IMR-90 (cell line): ENCODE measurements at regions not wholly inside any gene's neighbourhood (a gene's known extent, or its start where the extent isn't known, plus 50 kb on each side); places are given as distances from the start of the nearest gene placed in this dataset.

Experiments used
- ATAC-seq: fragments of 200-7000 bp; cut with Tn5 transposase; 2 replicates; pipeline ENCODE4 v1.9.1; 2020; ENCODE audit warnings: low read depth, mild to moderate bottlenecking, moderate library complexity
- BruUV-seq: library from RNA; stranded (reverse); fragments of 400-500 nt; replicated peaks from 2 replicates; lab custom pipeline; 2021; lab: Mats Ljungman, UMichigan
- CTCF ChIA-PET: fragments of 300-600 bp; formaldehyde crosslinking; extraction: SDS; loops from one replicate; lab custom pipeline; 2021; ENCODE audit warnings: antibody characterized with exemption; lab: Yijun Ruan, JAX
- POLR2A ChIA-PET: fragments of 300-600 bp; sonication (Branson Sonifier 250); formaldehyde crosslinking; loops from one replicate; lab custom pipeline; 2022; ENCODE audit warnings: antibody characterized with exemption; ENCODE audit not compliant: unreplicated experiment; lab: Charles Lee
- DNase-seq: peaks from one replicate; pipeline ENCODE4 v3.0.0; 2013
- H2AFZ ChIP-seq: replicated peaks from 2 replicates; pipeline ENCODE3; 2013; ENCODE audit warnings: low read length, mild to moderate bottlenecking; ENCODE audit not compliant: poor library complexity
- H2AK5ac ChIP-seq: 2 replicates; pipeline ENCODE4 v1.6.1; 2013; ENCODE audit warnings: low read depth, low read length, inconsistent platforms
- H2AK9ac ChIP-seq: replicated peaks from 2 replicates; pipeline ENCODE3; 2013; ENCODE audit warnings: mild to moderate bottlenecking, low read depth, low read length, moderate library complexity; ENCODE audit not compliant: poor library complexity
- H2BK120ac ChIP-seq: 2 replicates; pipeline ENCODE4 v1.6.1; 2013; ENCODE audit warnings: low read depth, low read length, inconsistent platforms
- H2BK15ac ChIP-seq: 3 replicates; pipeline ENCODE4 v1.6.1; 2013; ENCODE audit warnings: low read depth, low read length, inconsistent platforms
- H2BK20ac ChIP-seq: 2 replicates; pipeline ENCODE4 v1.6.1; 2013; ENCODE audit warnings: low read depth, mild to moderate bottlenecking, inconsistent platforms, low read length, moderate library complexity
- H2BK5ac ChIP-seq: 2 replicates; pipeline ENCODE4 v1.6.1; 2013; ENCODE audit warnings: mild to moderate bottlenecking, low read depth, low read length, inconsistent platforms; ENCODE audit not compliant: poor library complexity, severe bottlenecking
- H3K14ac ChIP-seq: replicated peaks from 2 replicates; pipeline ENCODE4 v1.6.1; 2013; ENCODE audit warnings: low read depth, low read length, inconsistent platforms
- H3K18ac ChIP-seq: 2 replicates; pipeline ENCODE4 v1.6.1; 2013; ENCODE audit warnings: low read depth, low read length, control low read depth
- H3K23ac ChIP-seq: 2 replicates; pipeline ENCODE4 v1.6.1; 2013; ENCODE audit warnings: low read depth, low read length, inconsistent platforms
- H3K27ac ChIP-seq: 2 replicates; pipeline ENCODE4 v1.5.1; 2013; ENCODE audit warnings: mild to moderate bottlenecking, control low read depth, low read length; ENCODE audit not compliant: insufficient read depth
- H3K27me3 ChIP-seq: 2 replicates; pipeline ENCODE4 v1.6.1; 2013; ENCODE audit warnings: low read length; ENCODE audit not compliant: control insufficient read depth, insufficient read depth
- H3K36me3 ChIP-seq: 2 replicates; pipeline ENCODE4 v1.6.1; 2013; ENCODE audit warnings: low read length, mixed read lengths; ENCODE audit not compliant: control insufficient read depth, insufficient read depth
- H3K4ac ChIP-seq: 2 replicates; pipeline ENCODE4 v1.6.1; 2013; ENCODE audit warnings: low read depth, low read length, inconsistent platforms
- H3K4me1 ChIP-seq: 2 replicates; pipeline ENCODE4 v1.6.1; 2013; ENCODE audit warnings: low read length, mixed read lengths; ENCODE audit not compliant: control insufficient read depth, insufficient read depth
- H3K4me2 ChIP-seq: 2 replicates; pipeline ENCODE4 v1.6.1; 2013; ENCODE audit warnings: low read depth, mild to moderate bottlenecking, control low read depth, low read length, moderate library complexity
- H3K4me3 ChIP-seq: 2 replicates; pipeline ENCODE4 v1.5.1; 2013; ENCODE audit warnings: low read depth, mild to moderate bottlenecking, control low read depth, low read length, moderate library complexity; ENCODE audit not compliant: insufficient read depth
- H3K56ac ChIP-seq: 2 replicates; pipeline ENCODE4 v1.6.1; 2013; ENCODE audit warnings: low read length, inconsistent platforms; ENCODE audit not compliant: insufficient read depth; ENCODE audit errors: extremely low read depth
- H3K79me1 ChIP-seq, 2 experiments: 2 replicates each; pipeline ENCODE4 v1.6.1; 2013; ENCODE audit warnings: low read length in 2 of 2, inconsistent platforms in 1 of 2, low read depth in 1 of 2
- H3K9ac ChIP-seq: 2 replicates; pipeline ENCODE4 v1.6.1; 2013; ENCODE audit warnings: low read depth, low read length, control low read depth
- H3K9me1 ChIP-seq: 2 replicates; pipeline ENCODE4 v1.6.1; 2013; ENCODE audit warnings: low read length, inconsistent platforms; ENCODE audit not compliant: insufficient read depth
- H3K9me3 ChIP-seq: 2 replicates; pipeline ENCODE4 v1.6.1; 2013; ENCODE audit warnings: low read length; ENCODE audit not compliant: control insufficient read depth, insufficient read depth
- H4K20me1 ChIP-seq: 2 replicates; pipeline ENCODE4 v1.6.1; 2013; ENCODE audit warnings: low read length, inconsistent platforms; ENCODE audit not compliant: insufficient read depth
- H4K5ac ChIP-seq: 2 replicates; pipeline ENCODE4 v1.6.1; 2013; ENCODE audit warnings: mild to moderate bottlenecking, low read depth, low read length, control low read depth
- H4K8ac ChIP-seq, 2 experiments: 2 replicates each; pipeline ENCODE4 v1.6.1; 2013; ENCODE audit warnings: low read depth in 2 of 2, low read length in 2 of 2, control low read depth in 1 of 2, inconsistent platforms in 1 of 2
- H4K91ac ChIP-seq: 2 replicates; pipeline ENCODE4 v1.6.1; 2013; ENCODE audit warnings: low read depth, low read length, inconsistent platforms; ENCODE audit not compliant: insufficient read depth
- BHLHE40 ChIP-seq: fragments of 150-350 bp; IDR thresholded peaks from 2 replicates; pipeline ENCODE4 v1.6.1; 2016; ENCODE audit warnings: mild to moderate bottlenecking, low read depth, low read length
- CEBPB ChIP-seq: IDR thresholded peaks from 2 replicates; pipeline ENCODE4 v1.6.1; 2012; ENCODE audit warnings: low read depth, low read length, improper control_type of control experiment
- CHD1 ChIP-seq: IDR thresholded peaks from 2 replicates; pipeline ENCODE4 v1.6.1; 2012; ENCODE audit warnings: low read depth, low read length, improper control_type of control experiment
- CTCF ChIP-seq: conservative IDR thresholded peaks from 2 replicates; pipeline ENCODE4 v1.5.1; 2012; ENCODE audit warnings: mild to moderate bottlenecking, low read depth, low read length, improper control_type of control experiment
- ELK1 ChIP-seq: fragments of 150-350 bp; IDR thresholded peaks from 2 replicates; pipeline ENCODE4 v1.6.1; 2016; ENCODE audit warnings: low read depth, mild to moderate bottlenecking, low read length, moderate library complexity, borderline replicate concordance
- FOS ChIP-seq: fragments of 150-350 bp; IDR thresholded peaks from 2 replicates; pipeline ENCODE4 v1.6.1; 2016; ENCODE audit warnings: low read depth, low read length
- MAFK ChIP-seq: IDR thresholded peaks from 2 replicates; pipeline ENCODE4 v1.6.1; 2012; ENCODE audit warnings: low read depth, low read length, improper control_type of control experiment
- MAZ ChIP-seq: IDR thresholded peaks from 2 replicates; pipeline ENCODE4 v1.6.1; 2012; ENCODE audit warnings: low read depth, mild to moderate bottlenecking, low read length, improper control_type of control experiment, moderate library complexity, borderline replicate concordance
- MXI1 ChIP-seq: IDR thresholded peaks from 2 replicates; pipeline ENCODE4 v1.6.1; 2012; ENCODE audit warnings: low read depth, mild to moderate bottlenecking, low read length, moderate library complexity, borderline replicate concordance
- NFE2L2 ChIP-seq: fragments of 150-350 bp; IDR thresholded peaks from 2 replicates; pipeline ENCODE4 v1.6.1; 2016; ENCODE audit warnings: low read depth, mild to moderate bottlenecking, low read length
- POLR2A ChIP-seq: IDR thresholded peaks from 2 replicates; pipeline ENCODE4 v1.6.1; 2012; ENCODE audit warnings: mild to moderate bottlenecking, low read depth, low read length
- RAD21 ChIP-seq: IDR thresholded peaks from 2 replicates; pipeline ENCODE4 v1.6.1; 2012; ENCODE audit warnings: low read length, improper control_type of control experiment
- RCOR1 ChIP-seq: IDR thresholded peaks from 2 replicates; pipeline ENCODE4 v1.6.1; 2012; ENCODE audit warnings: mild to moderate bottlenecking, low read length, improper control_type of control experiment; ENCODE audit not compliant: insufficient replicate concordance
- RFX5 ChIP-seq: IDR thresholded peaks from 2 replicates; pipeline ENCODE4 v1.8.0; 2012; ENCODE audit warnings: low read depth, mild to moderate bottlenecking, low read length, moderate library complexity
- SMC3 ChIP-seq: fragments of 150-350 bp; IDR thresholded peaks from 2 replicates; pipeline ENCODE4 v1.6.1; 2016; ENCODE audit warnings: low read depth, mild to moderate bottlenecking, antibody characterized with exemption, low read length, moderate library complexity
- USF2 ChIP-seq: fragments of 150-350 bp; IDR thresholded peaks from 2 replicates; pipeline ENCODE4 v1.6.1; 2017; ENCODE audit warnings: mild to moderate bottlenecking, antibody characterized with exemption, low read length, low read depth
- WGBS, 2 experiments: methylation state at CpG; one replicate each; pipeline versions ENCODE4 v1.1.5 to v1.1.7; 2013; ENCODE audit warnings: missing lambda C conversion rate in 2 of 2; ENCODE audit not compliant: insufficient read length in 1 of 2; ENCODE audit errors: extremely low coverage in 2 of 2; 5-methylcytosine and 5-hydroxymethylcytosine counted together
- dilution Hi-C: fragments of 300-500 bp; cut with HindIII; formaldehyde crosslinking; loops from one replicate; pipeline ENCODE4 v1.14.3; 2018; ENCODE audit warnings: low sequenced_read_pairs; ENCODE audit not compliant: unreplicated experiment
- in situ Hi-C: fragments of 300-500 bp; cut with MboI; formaldehyde crosslinking; loops from 3 replicates; pipeline ENCODE4 v1.14.3; 2019; ENCODE audit warnings: low sequenced_read_pairs, inconsistent platforms, mixed read lengths
- intact Hi-C: fragments of 100-400 bp; cut with micrococcal nuclease; formaldehyde crosslinking; loops from 2 replicates; pipeline ENCODE4 v1.10.0; 2022

- dilution Hi-C loops = no loop called here
- Histone ChIP-seq H4K8ac (no peak overlapping the region), H3K9me1 (peaks cover 2% of the 10 kb centered on the region; the same call in 1 of the 2 replicates), H3K9ac (no peak overlapping the region), H3K9me3 (no peaks in the 10 kb centered on the region), H2BK120ac (no peak overlapping the region), H3K79me1 (no peaks in the 10 kb centered on the region), H4K20me1 (no peaks in the 10 kb centered on the region), H3K4me2 (no peak overlapping the region), H2AFZ (no peak overlapping the region), H3K27ac (no peak overlapping the region), H3K14ac (no peak overlapping the region), H3K36me3 (no peaks in the 10 kb centered on the region), H3K18ac (no peak overlapping the region), H2BK5ac (no peak overlapping the region), H2AK9ac (no peak overlapping the region), H3K27me3 (no peaks in the 10 kb centered on the region), H3K4me3 (no peak overlapping the region), H3K4ac (no peak overlapping the region), H4K5ac (no peak overlapping the region), H3K4me1 (peaks cover 5% of the 10 kb centered on the region; the same call in 1 of the 2 replicates), H3K56ac (no peak overlapping the region), H2AK5ac (peak overlapping the region; percentile 8; the same call in 1 of the 2 replicates), H2BK20ac (no peak overlapping the region), H2BK15ac (no peak overlapping the region), H4K91ac (no peak overlapping the region), H3K23ac (no peak overlapping the region)
- CTCF ChIA-PET = no interaction called here
- in situ Hi-C loops = no loop called here
- POLR2A ChIA-PET = no interaction called here
- no peak for ATAC-seq
- no TSS peak for BruUV-seq
- intact Hi-C loops = no loop called here
- TF ChIP-seq POLR2A (no peak), ELK1 (no peak), BHLHE40 (no peak), CEBPB (no peak), USF2 (no peak), SMC3 (no peak), NFE2L2 (no peak), MXI1 (no peak), RAD21 (no peak), RFX5 (no peak), MAFK (no peak), RCOR1 (no peak), CHD1 (no peak), CTCF (no peak), FOS (no peak), MAZ (no peak)
- DNase-seq = peak; percentile 40
- 80% methylated on average over 2 of the region's 6 CpGs; no CpG with 5 or more reads in 1 of the 2 experiments for WGBS, 2 experiments
These were observed 104.1 kb upstream of the ITGA6 start for GRCh38 chr2:172323256-172323655.
